Testis (tissue), 2 donors: ENCODE measurements at regions not wholly inside any gene's neighbourhood (a gene's known extent, or its start where the extent isn't known, plus 50 kb on each side); places are given as distances from the start of the nearest gene placed in this dataset.

Experiments used
- DNase-seq: peaks from one replicate; pipeline ENCODE4 v3.0.0-alpha.2; 2019
- H3K27ac ChIP-seq, 2 donors: fragments of 200-600 bp; sonication (generic); one replicate each; pipeline ENCODE4 v1.5.1; 2019
- H3K27me3 ChIP-seq: fragments of 200-600 bp; sonication (generic); one replicate; pipeline ENCODE4 v1.5.1; 2019
- H3K36me3 ChIP-seq: fragments of 200-600 bp; sonication (generic); one replicate; pipeline ENCODE4 v1.5.1; 2017; ENCODE audit warnings: low read depth; ENCODE audit errors: missing control alignments
- H3K4me1 ChIP-seq: fragments of 200-600 bp; sonication (generic); one replicate; pipeline ENCODE4 v1.5.1; 2019
- H3K4me3 ChIP-seq, 2 donors: fragments of 200-600 bp; sonication (generic); one replicate each; pipeline ENCODE4 v1.5.1; 2017 to 2019
- H3K9me3 ChIP-seq: fragments of 200-600 bp; sonication (generic); one replicate; pipeline ENCODE4 v1.5.1; 2017
- POLR2A ChIP-seq: fragments of 450-650 bp; IDR thresholded peaks from one replicate; pipeline ENCODE4 v1.6.1; 2017; ENCODE audit warnings: antibody characterized with exemption, mild to moderate bottlenecking, moderate library complexity
- WGBS, 2 donors: methylation state at CpG; one replicate each; pipeline ENCODE4 v1.1.5; 2018; 5-methylcytosine and 5-hydroxymethylcytosine counted together
- intact Hi-C: fragments of 100-400 bp; cut with DNase I; formaldehyde crosslinking; loops from one replicate; pipeline ENCODE4 v1.15.1; 2023; ENCODE audit warnings: low total_unique reads
- TF ChIP-seq, protein P1 (sequence below), 3 experiments: fragments of 450-650 bp in 2 of 3; fragments of 200-600 bp in 1 of 3; sonication (generic) in 1 of 3; IDR thresholded peaks; one replicate each; pipeline ENCODE4 v1.5.1; 2016 to 2019; ENCODE audit warnings: antibody characterized with exemption in 3 of 3, mild to moderate bottlenecking in 2 of 3, moderate library complexity in 1 of 3

DNA sequence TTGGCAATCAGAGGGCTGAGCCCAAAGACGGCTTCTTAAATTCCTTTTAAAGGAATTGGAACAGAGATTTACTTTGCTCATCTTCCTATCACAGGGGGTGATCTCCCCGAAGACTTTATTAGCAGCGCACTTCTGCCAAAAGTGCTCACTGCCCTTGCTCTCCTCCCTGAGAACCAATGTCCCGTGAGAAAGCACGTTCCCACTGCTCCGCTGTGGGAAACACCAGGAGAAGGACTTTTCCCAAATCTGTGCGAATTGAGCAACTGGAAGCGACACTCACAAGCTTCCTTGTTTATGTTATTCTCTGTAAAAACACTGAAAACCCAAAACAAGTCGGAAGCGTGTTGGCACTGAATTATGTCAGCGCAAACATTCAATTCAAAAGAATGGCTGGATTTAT is 670.8 kb upstream of the NR2F2 start:
- no peak overlapping the region for H3K4me3 ChIP-seq
- no peak for DNase-seq
- 65 to 71% methylated on average over 11 of the region's 11 CpGs for WGBS, 2 donors
- no peaks in the 10 kb centered on the region for H3K27me3 ChIP-seq
- no peaks in the 10 kb centered on the region for H3K9me3 ChIP-seq
- H3K4me1 ChIP-seq = peaks cover 9% of the 10 kb centered on the region
- no peak overlapping the region for H3K27ac ChIP-seq
- TF ChIP-seq, protein P1, sequence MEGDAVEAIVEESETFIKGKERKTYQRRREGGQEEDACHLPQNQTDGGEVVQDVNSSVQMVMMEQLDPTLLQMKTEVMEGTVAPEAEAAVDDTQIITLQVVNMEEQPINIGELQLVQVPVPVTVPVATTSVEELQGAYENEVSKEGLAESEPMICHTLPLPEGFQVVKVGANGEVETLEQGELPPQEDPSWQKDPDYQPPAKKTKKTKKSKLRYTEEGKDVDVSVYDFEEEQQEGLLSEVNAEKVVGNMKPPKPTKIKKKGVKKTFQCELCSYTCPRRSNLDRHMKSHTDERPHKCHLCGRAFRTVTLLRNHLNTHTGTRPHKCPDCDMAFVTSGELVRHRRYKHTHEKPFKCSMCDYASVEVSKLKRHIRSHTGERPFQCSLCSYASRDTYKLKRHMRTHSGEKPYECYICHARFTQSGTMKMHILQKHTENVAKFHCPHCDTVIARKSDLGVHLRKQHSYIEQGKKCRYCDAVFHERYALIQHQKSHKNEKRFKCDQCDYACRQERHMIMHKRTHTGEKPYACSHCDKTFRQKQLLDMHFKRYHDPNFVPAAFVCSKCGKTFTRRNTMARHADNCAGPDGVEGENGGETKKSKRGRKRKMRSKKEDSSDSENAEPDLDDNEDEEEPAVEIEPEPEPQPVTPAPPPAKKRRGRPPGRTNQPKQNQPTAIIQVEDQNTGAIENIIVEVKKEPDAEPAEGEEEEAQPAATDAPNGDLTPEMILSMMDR (IDR thresholded peaks at IDR 0.05) = no peak
- TF ChIP-seq POLR2A = no peak
- H3K36me3 ChIP-seq = no peaks in the 10 kb centered on the region
- intact Hi-C loops = no loop called here

DNA sequence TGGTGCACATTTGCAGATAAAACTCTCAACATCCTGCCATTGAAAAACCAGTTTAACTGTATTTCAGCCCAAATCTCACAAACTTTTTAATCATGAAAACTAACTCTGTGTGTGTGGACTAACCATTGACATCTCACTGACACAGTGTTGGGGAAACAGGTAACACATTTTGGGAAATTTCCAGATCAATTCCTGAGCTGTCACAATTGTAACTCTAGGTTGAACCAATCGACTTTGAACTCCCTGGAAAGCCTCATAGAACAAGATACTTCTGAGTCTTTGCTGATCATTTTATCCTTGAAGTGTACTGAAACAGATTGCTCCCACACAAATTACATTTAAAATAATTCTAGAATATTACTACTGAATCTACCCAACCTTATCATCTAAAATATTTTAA is 667.9 kb upstream of the NR2F2 start:
- intact Hi-C loops = no loop called here
- TF ChIP-seq POLR2A = no peak
- H3K27me3 ChIP-seq = no peaks in the 10 kb centered on the region
- peak overlapping the region in 1 of 2 donors; percentile 39 for H3K27ac ChIP-seq
- 31 to 59% methylated on average over 1 of the region's 1 CpG for WGBS, 2 donors
- H3K36me3 ChIP-seq = no peaks in the 10 kb centered on the region
- peaks cover 7% of the 10 kb centered on the region for H3K4me1 ChIP-seq
- no peak for DNase-seq
- H3K4me3 ChIP-seq = no peak overlapping the region
- no peaks in the 10 kb centered on the region for H3K9me3 ChIP-seq

DNA sequence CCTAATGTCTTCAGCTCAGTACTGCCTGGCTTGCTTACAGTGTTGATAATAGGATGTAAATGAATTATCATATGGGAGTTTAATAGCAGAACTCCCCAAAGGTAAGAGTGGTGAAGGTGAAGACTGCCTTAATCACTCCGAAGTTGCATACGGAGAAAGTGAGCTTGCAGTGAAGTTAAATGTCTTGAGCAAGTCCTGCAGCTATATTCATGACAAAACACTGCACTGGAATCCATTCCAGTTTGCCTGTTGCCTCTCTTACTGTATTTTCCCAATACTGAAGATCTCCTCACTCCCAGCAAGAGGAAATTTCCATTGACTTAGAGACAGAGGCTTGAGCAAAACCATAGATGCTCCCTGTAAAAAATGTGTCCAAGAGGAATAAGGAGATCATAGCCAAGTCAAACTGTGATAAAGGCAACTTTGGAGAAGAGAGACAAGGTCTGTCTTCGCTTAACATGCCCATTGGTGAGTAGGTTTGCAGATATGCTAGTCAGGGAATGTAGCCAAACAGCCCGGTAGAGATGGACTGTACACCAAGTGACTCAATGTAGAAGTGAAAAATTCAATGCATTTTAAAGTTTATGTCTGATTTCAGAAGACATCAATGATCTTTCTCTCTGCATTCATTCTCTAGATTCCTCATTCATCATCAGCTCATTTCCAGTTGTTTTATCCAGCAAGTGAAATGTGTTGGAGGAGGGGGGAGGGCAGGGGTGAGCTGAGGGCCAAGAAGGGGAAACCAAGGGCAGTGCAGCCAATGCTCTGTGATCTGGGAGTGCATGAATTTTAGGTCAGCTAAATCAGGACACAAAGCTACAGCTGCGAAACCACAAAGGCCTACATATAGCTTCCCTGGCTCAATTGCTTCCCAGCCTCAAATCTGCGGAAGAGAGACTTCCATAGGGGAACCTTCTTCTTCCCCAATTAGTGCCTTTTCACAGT is 667.1 kb upstream of the NR2F2 start:
- DNase-seq = no peak
- peak overlapping the region in 1 of 2 donors; percentile 39 for H3K27ac ChIP-seq
- peaks cover 14% of the 10 kb centered on the region for H3K4me1 ChIP-seq
- no peaks in the 10 kb centered on the region for H3K9me3 ChIP-seq
- H3K4me3 ChIP-seq = no peak overlapping the region
- H3K27me3 ChIP-seq = no peaks in the 10 kb centered on the region
- no peaks in the 10 kb centered on the region for H3K36me3 ChIP-seq
- intact Hi-C loops = no loop called here
- WGBS, 2 donors = 65 to 70% methylated on average over 6 of the region's 6 CpGs
- TF ChIP-seq POLR2A = no peak
- TF ChIP-seq, protein P1 (IDR thresholded peaks at IDR 0.05) = no peak

DNA sequence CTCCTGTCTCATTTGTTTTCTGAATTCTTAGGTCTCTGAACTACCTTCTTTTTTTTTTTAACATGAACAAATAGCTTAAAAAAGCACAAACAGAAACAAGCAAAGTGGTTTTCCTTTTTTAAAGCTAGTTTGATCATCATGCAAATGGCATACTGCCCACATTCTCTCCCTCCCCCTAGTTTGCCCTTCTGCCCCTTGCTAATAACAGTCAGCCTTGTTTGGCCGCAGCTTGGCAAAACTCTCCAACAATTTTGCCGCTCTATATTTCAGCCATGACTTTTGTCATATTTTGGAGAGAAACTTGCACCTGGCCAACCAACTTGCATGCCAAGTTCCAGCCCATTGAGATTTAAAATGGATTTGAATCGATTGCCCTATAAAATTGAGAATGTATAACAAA is 666.0 kb upstream of the NR2F2 start:
- Histone ChIP-seq H3K4me1 (peaks cover 18% of the 10 kb centered on the region), H3K9me3 (no peaks in the 10 kb centered on the region), H3K4me3 (no peak overlapping the region), H3K27ac (no peak overlapping the region), H3K27me3 (no peaks in the 10 kb centered on the region), H3K36me3 (no peaks in the 10 kb centered on the region)
- 48 to 53% methylated on average over 3 of the region's 3 CpGs for WGBS, 2 donors
- no peak for DNase-seq
- TF ChIP-seq, protein P1 (IDR thresholded peaks at IDR 0.05) = no peak
- no peak for TF ChIP-seq POLR2A
- intact Hi-C loops = no loop called here

DNA sequence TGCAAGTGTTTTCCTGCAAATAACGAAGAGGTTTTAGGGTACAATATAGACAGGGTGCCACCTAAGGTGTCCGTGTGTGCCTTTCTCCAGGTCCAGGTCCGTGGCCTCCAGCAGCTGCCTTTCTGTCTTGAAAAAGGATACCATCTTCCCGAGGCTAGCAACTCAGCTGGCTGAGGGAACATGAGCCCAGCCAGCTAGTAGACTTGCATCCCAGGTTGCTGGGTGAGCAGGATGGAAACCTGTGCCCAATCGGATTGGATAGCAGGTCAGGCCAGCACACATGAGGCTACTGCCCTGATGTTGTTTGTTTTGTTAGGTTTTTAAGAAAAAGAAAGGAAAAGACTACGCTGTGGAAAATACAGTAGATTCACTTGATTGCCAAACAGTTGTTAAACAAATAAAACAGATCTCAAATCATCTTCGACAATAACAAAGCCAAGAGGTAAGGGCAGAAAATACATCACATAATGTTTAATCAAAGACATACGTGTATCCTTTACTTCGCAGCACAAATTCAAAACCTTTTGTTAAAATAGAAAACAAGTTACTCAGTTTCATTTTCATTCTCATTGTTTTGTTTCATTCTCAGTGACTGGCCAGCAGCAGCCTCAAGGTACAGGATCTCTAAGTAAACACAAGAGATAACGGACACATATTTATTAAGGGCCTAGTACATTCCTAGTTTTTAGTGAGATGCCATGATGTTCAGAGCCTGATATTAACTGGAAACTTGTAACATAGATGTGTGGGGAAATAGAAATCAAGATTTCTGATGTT is 661.2 kb upstream of the NR2F2 start:
- Histone ChIP-seq H3K36me3 (no peaks in the 10 kb centered on the region), H3K27me3 (no peaks in the 10 kb centered on the region), H3K4me3 (no peak overlapping the region), H3K4me1 (peaks cover 12% of the 10 kb centered on the region), H3K27ac (peak overlapping the region; percentile 29 to 82), H3K9me3 (no peaks in the 10 kb centered on the region)
- peak; percentile 28 for DNase-seq
- intact Hi-C loops = no loop called here
- TF ChIP-seq POLR2A = no peak
- TF ChIP-seq, protein P1 (IDR thresholded peaks at IDR 0.05) = no peak
- WGBS, 2 donors = 34 to 36% methylated on average over 10 of the region's 10 CpGs
